MCF 10A (cell line): ENCODE measurements at regions not wholly inside any gene's neighbourhood (a gene's known extent, or its start where the extent isn't known, plus 50 kb on each side); places are given as distances from the start of the nearest gene placed in this dataset.

Experiments used
- BruUV-seq: library from RNA; stranded (reverse); fragments of 400-500 nt; replicated peaks from 2 replicates; lab custom pipeline; 2021; lab: Mats Ljungman, UMichigan
- CTCF ChIA-PET: fragments of 300-600 bp; sonication (Branson Sonifier 250); formaldehyde crosslinking; extraction: SDS; loops from one replicate; lab custom pipeline; 2021; ENCODE audit warnings: antibody characterized with exemption, inconsistent platforms; lab: Yijun Ruan, JAX
- POLR2A ChIA-PET: fragments of 300-600, 350-650 bp; sonication (Branson Sonifier 250); formaldehyde crosslinking; extraction: SDS; loops from one replicate; lab custom pipeline; 2020; ENCODE audit warnings: antibody characterized with exemption, inconsistent platforms; lab: Yijun Ruan, JAX
- DNase-seq: peaks from one replicate; pipeline ENCODE4 v3.0.0-alpha.2; 2018; ENCODE audit not compliant: unreplicated experiment
- H3K27ac Mint-ChIP-seq: one replicate; pipeline ENCODE4 v1.8.0; 2022; ENCODE audit warnings: mild to moderate bottlenecking, low read depth, mixed read lengths; ENCODE audit not compliant: unreplicated experiment
- H3K27me3 Mint-ChIP-seq: one replicate; pipeline ENCODE4 v1.8.0; 2022; ENCODE audit warnings: mixed read lengths; ENCODE audit not compliant: insufficient read depth, unreplicated experiment
- H3K36me3 Mint-ChIP-seq: one replicate; pipeline ENCODE4 v1.8.0; 2022; ENCODE audit warnings: mild to moderate bottlenecking, moderate library complexity, mixed read lengths; ENCODE audit not compliant: insufficient read depth, unreplicated experiment
- H3K4me1 Mint-ChIP-seq: one replicate; pipeline ENCODE4 v1.8.0; 2022; ENCODE audit warnings: mixed read lengths; ENCODE audit not compliant: insufficient read depth, unreplicated experiment
- H3K4me3 Mint-ChIP-seq: one replicate; pipeline ENCODE4 v1.8.0; 2022; ENCODE audit warnings: mild to moderate bottlenecking, moderate library complexity, mixed read lengths; ENCODE audit not compliant: unreplicated experiment
- H3K9me3 Mint-ChIP-seq: one replicate; pipeline ENCODE4 v1.8.0; 2022; ENCODE audit warnings: mixed read lengths; ENCODE audit not compliant: unreplicated experiment
- CTCF ChIP-seq: fragments of 200-600 bp; IDR thresholded peaks from one replicate; pipeline ENCODE4 v1.8.0; 2022; ENCODE audit warnings: antibody characterized with exemption, mild to moderate bottlenecking; ENCODE audit not compliant: unreplicated experiment
- intact Hi-C: fragments of 100-400 bp; cut with micrococcal nuclease; formaldehyde crosslinking; loops from 2 replicates; pipeline ENCODE4 v1.14.1; 2022

- Mint-ChIP-seq H3K36me3 (no peaks in the 10 kb centered on the region), H3K27me3 (no peaks in the 10 kb centered on the region), H3K9me3 (no peaks in the 10 kb centered on the region), H3K27ac (no peak overlapping the region), H3K4me1 (peaks cover 5% of the 10 kb centered on the region), H3K4me3 (no peak overlapping the region)
- intact Hi-C loops = no loop called here
- no TSS peak for BruUV-seq
- POLR2A ChIA-PET = no interaction called here
- CTCF ChIA-PET = no interaction called here
- no peak for DNase-seq
- no peak for TF ChIP-seq CTCF
Measured at GRCh38 chr3:17806201-17806600, 63.8 kb upstream of the TBC1D5 start.

GRCh38 chr3:17805461-17805940 is 63.1 kb upstream of the TBC1D5 start:
- Mint-ChIP-seq H3K4me1 (peaks cover under 1% of the 10 kb centered on the region), H3K27me3 (no peaks in the 10 kb centered on the region), H3K36me3 (no peaks in the 10 kb centered on the region), H3K9me3 (no peaks in the 10 kb centered on the region), H3K4me3 (no peak overlapping the region), H3K27ac (no peak overlapping the region)
- BruUV-seq = no TSS peak
- no peak for DNase-seq
- ChIA-PET CTCF (interaction anchor here (0.7 kb wide), 1 partner anchor 36 kb away, joined by 3 read pairs; no protein-coding TSS in a partner anchor), POLR2A (no interaction called here)
- intact Hi-C loops = no loop called here
- TF ChIP-seq CTCF = no peak

GRCh38 chr3:17802950-17803349 is 60.5 kb upstream of the TBC1D5 start:
- intact Hi-C loops = no loop called here
- H3K27ac Mint-ChIP-seq = no peak overlapping the region
- H3K9me3 Mint-ChIP-seq = no peaks in the 10 kb centered on the region
- ChIA-PET POLR2A (no interaction called here), CTCF (interaction anchor here (1.1 kb wide), 1 partner anchor 38 kb away, joined by 3 read pairs; no protein-coding TSS in a partner anchor)
- DNase-seq = no peak
- no peaks in the 10 kb centered on the region for H3K4me1 Mint-ChIP-seq
- H3K36me3 Mint-ChIP-seq = no peaks in the 10 kb centered on the region
- no peaks in the 10 kb centered on the region for H3K27me3 Mint-ChIP-seq
- no TSS peak for BruUV-seq
- no peak for TF ChIP-seq CTCF
- H3K4me3 Mint-ChIP-seq = no peak overlapping the region

- CTCF ChIA-PET = interaction anchor here (0.6 kb wide), 1 partner anchor 19 kb away, joined by 3 read pairs; no protein-coding TSS in a partner anchor
Measured at GRCh38 chr3:17801131-17801530, 58.7 kb upstream of the TBC1D5 start.

More at GRCh38 chr3:17801131-17801530, 58.7 kb upstream of the TBC1D5 start:
- no TSS peak for BruUV-seq
- no peaks in the 10 kb centered on the region for H3K9me3 Mint-ChIP-seq
- DNase-seq = no peak
- POLR2A ChIA-PET = interaction anchor here (1.4 kb wide), 1 partner anchor 19 kb away, joined by 3 read pairs; no protein-coding TSS in a partner anchor
- intact Hi-C loops = no loop called here
- no peak for TF ChIP-seq CTCF
- H3K36me3 Mint-ChIP-seq = no peaks in the 10 kb centered on the region
- H3K4me1 Mint-ChIP-seq = no peaks in the 10 kb centered on the region
- H3K4me3 Mint-ChIP-seq = no peak overlapping the region
- H3K27ac Mint-ChIP-seq = no peak overlapping the region
- H3K27me3 Mint-ChIP-seq = no peaks in the 10 kb centered on the region
